Omental fat pad (tissue), 3 donors: ENCODE measurements at regions not wholly inside any gene's neighbourhood (a gene's known extent, or its start where the extent isn't known, plus 50 kb on each side); places are given as distances from the start of the nearest gene placed in this dataset.

Experiments
- ATAC-seq: fragments of 150-250 bp; one replicate; pipeline ENCODE4 v1.9.1; 2016; ENCODE audit warnings: mild to moderate bottlenecking, moderate library complexity; ENCODE audit not compliant: low FRiP score
- DNase-seq: peaks from one replicate; pipeline ENCODE4 v3.0.0-alpha.2; 2019; ENCODE audit warnings: low spot score
- CTCF ChIP-seq, 3 donors: fragments of 450-650 bp; IDR thresholded peaks; one replicate each; pipeline ENCODE4 v1.5.1; 2016 to 2017; ENCODE audit warnings: antibody characterized with exemption in 3 of 3, mild to moderate bottlenecking in 3 of 3, moderate library complexity in 2 of 3

GRCh38 chr2:165007161-165007744 is 51.9 kb upstream of the SLC38A11 start:
- TF ChIP-seq CTCF (IDR thresholded peaks at IDR 0.05) = no peak
- ATAC-seq (no peak), DNase-seq (no peak)
